ENCODE measurements at regions not wholly inside any gene's neighbourhood (a gene's known extent, or its start where the extent isn't known, plus 50 kb on each side); places are given as distances from the start of the nearest gene placed in this dataset.

GRCh38 chr9:32092031-32092430, 292.4 kb upstream of the ACO1 start:
- Histone ChIP-seq H3K36me3 (ENCODE audit: control insufficient read depth in 1 of 2, insufficient read depth in 2 of 2, low read length in 2 of 2) (no peaks in the 10 kb centered on the region), H3K9me2 (ENCODE audit: insufficient read depth) (no peaks in the 10 kb centered on the region), H3K79me2 (ENCODE audit: insufficient read depth, low read length) (no peaks in the 10 kb centered on the region), H3K27ac (ENCODE audit: low read depth, low read length) (no peak overlapping the region), H3K4me2 (ENCODE audit: low read length) (no peak overlapping the region), H3K4me1 (ENCODE audit: control insufficient read depth in 1 of 2, insufficient read depth in 2 of 2, low read length in 2 of 2) (no peaks in the 10 kb centered on the region), H3K9me3 (ENCODE audit: control insufficient read depth in 1 of 2, insufficient read depth in 1 of 2, low read depth in 1 of 2, low read length in 2 of 2) (no peaks in the 10 kb centered on the region), H3K9ac (ENCODE audit: low read length) (no peak overlapping the region), H3K4me3 (replicated peaks in 1 of 2; ENCODE audit: low read depth in 1 of 2, low read length in 2 of 2) (no peak overlapping the region), H4K20me1 (ENCODE audit: insufficient read depth) (no peaks in the 10 kb centered on the region), H2AFZ (ENCODE audit: low read depth, low read length, poor library complexity, severe bottlenecking) (no peak overlapping the region), H3K27me3 (ENCODE audit: insufficient read depth, low read length) (no peaks in the 10 kb centered on the region)
- RAD21 ChIA-PET (ENCODE audit: low non-redundant PET in 1 of 2, low total read pairs in 2 of 2, uncharacterized antibody in 2 of 2, unreplicated experiment in 2 of 2), result no interaction called here
- POLR2A ChIA-PET, result no interaction called here
- CTCF ChIA-PET, result no interaction called here
- ATAC-seq (no peak), DNase-seq (ENCODE audit: low read depth, low spot score) (no peak)
- TF ChIP-seq SRF (IDR thresholded peaks at IDR 0.05; ENCODE audit: low read depth) (no peak), ZBTB33 (IDR thresholded peaks at IDR 0.05; ENCODE audit: extremely low read depth, insufficient replicate concordance, low read length) (no peak), YY1 (IDR thresholded peaks at IDR 0.05; ENCODE audit: extremely low read depth, insufficient replicate concordance, low read depth, low read length) (no peak), POLR2A (IDR thresholded peaks at IDR 0.05; ENCODE audit: borderline replicate concordance, extremely low read depth, insufficient read depth, insufficient read length) (no peak), EGR1 (IDR thresholded peaks at IDR 0.05; ENCODE audit: low read depth) (no peak), CEBPB (IDR thresholded peaks at IDR 0.05; ENCODE audit: low read depth) (no peak), SIN3A (IDR thresholded peaks at IDR 0.05; ENCODE audit: low read depth) (no peak), FOSL1 (IDR thresholded peaks at IDR 0.05; ENCODE audit: low read depth) (no peak), ZNF274 (IDR thresholded peaks at IDR 0.05; ENCODE audit: low read depth, low read length) (no peak), ELF1 (IDR thresholded peaks at IDR 0.05; ENCODE audit: borderline replicate concordance, low read depth) (no peak)
- TF ChIP-seq, protein P1, sequence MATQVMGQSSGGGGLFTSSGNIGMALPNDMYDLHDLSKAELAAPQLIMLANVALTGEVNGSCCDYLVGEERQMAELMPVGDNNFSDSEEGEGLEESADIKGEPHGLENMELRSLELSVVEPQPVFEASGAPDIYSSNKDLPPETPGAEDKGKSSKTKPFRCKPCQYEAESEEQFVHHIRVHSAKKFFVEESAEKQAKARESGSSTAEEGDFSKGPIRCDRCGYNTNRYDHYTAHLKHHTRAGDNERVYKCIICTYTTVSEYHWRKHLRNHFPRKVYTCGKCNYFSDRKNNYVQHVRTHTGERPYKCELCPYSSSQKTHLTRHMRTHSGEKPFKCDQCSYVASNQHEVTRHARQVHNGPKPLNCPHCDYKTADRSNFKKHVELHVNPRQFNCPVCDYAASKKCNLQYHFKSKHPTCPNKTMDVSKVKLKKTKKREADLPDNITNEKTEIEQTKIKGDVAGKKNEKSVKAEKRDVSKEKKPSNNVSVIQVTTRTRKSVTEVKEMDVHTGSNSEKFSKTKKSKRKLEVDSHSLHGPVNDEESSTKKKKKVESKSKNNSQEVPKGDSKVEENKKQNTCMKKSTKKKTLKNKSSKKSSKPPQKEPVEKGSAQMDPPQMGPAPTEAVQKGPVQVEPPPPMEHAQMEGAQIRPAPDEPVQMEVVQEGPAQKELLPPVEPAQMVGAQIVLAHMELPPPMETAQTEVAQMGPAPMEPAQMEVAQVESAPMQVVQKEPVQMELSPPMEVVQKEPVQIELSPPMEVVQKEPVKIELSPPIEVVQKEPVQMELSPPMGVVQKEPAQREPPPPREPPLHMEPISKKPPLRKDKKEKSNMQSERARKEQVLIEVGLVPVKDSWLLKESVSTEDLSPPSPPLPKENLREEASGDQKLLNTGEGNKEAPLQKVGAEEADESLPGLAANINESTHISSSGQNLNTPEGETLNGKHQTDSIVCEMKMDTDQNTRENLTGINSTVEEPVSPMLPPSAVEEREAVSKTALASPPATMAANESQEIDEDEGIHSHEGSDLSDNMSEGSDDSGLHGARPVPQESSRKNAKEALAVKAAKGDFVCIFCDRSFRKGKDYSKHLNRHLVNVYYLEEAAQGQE (IDR thresholded peaks at IDR 0.05; ENCODE audit: low read depth), result no peak
- TF ChIP-seq, protein P2, sequence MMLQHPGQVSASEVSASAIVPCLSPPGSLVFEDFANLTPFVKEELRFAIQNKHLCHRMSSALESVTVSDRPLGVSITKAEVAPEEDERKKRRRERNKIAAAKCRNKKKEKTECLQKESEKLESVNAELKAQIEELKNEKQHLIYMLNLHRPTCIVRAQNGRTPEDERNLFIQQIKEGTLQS (IDR thresholded peaks at IDR 0.05), result no peak
- TF ChIP-seq, protein P3, sequence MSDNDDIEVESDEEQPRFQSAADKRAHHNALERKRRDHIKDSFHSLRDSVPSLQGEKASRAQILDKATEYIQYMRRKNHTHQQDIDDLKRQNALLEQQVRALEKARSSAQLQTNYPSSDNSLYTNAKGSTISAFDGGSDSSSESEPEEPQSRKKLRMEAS (IDR thresholded peaks at IDR 0.05), result no peak
- no TSS peak for BruUV-seq (replicated peaks)
- intact Hi-C loops (cut with micrococcal nuclease), result no loop called here
